Erythroblast (primary cell): ENCODE measurements at regions not wholly inside any gene's neighbourhood (a gene's known extent, or its start where the extent isn't known, plus 50 kb on each side); places are given as distances from the start of the nearest gene placed in this dataset.

ENCODE experiments used
- GATA1 ChIP-seq: IDR thresholded peaks from 2 replicates; pipeline ENCODE4 v1.6.1; 2011; ENCODE audit warnings: low read depth, mild to moderate bottlenecking, control low read depth, low read length, moderate library complexity
- POLR2A ChIP-seq: IDR thresholded peaks from 2 replicates; pipeline ENCODE4 v1.6.1; 2011; ENCODE audit warnings: mild to moderate bottlenecking, low read length

GRCh38 chr16:17964196-17964595, 372.3 kb downstream of the NPIPA8 start:
- TF ChIP-seq POLR2A (no peak), GATA1 (no peak)
